Left ventricle myocardium inferior (tissue), 1 donor: ENCODE measurements at regions not wholly inside any gene's neighbourhood (a gene's known extent, or its start where the extent isn't known, plus 50 kb on each side); places are given as distances from the start of the nearest gene placed in this dataset.
A peak's percentile ranks its signal among the peaks of the same experiment; 100 is the strongest.

Experiments
- DNase-seq: peaks from one replicate; pipeline ENCODE4 v3.0.0-alpha.2; 2020
- H3K27ac ChIP-seq: fragments of 200-600 bp; replicated peaks from 2 replicates; pipeline ENCODE4 v1.8.0; 2021
- H3K27me3 ChIP-seq: fragments of 200-600 bp; 2 replicates; pipeline ENCODE4 v1.8.0; 2021; ENCODE audit warnings: low read depth
- H3K36me3 ChIP-seq: fragments of 200-600 bp; 2 replicates; pipeline ENCODE4 v1.8.0; 2021
- H3K4me1 ChIP-seq: fragments of 200-600 bp; 2 replicates; pipeline ENCODE4 v1.8.0; 2021
- H3K4me3 ChIP-seq: fragments of 200-600 bp; 2 replicates; pipeline ENCODE4 v1.8.0; 2021; ENCODE audit warnings: mild to moderate bottlenecking, moderate library complexity
- H3K9me3 ChIP-seq: fragments of 200-600 bp; replicated peaks from 2 replicates; pipeline ENCODE4 v1.8.0; 2021
- intact Hi-C: fragments of 100-400 bp; cut with micrococcal nuclease; formaldehyde crosslinking; loops from one replicate; pipeline ENCODE4 v1.11.0; 2022
- TF ChIP-seq, protein P1 (sequence below): fragments of 200-600 bp; IDR thresholded peaks from 2 replicates; pipeline ENCODE4 v1.8.0; 2021; ENCODE audit warnings: antibody characterized with exemption, mild to moderate bottlenecking, borderline replicate concordance
- donor health status: DM: no; HTN: yes; CAD: no; lungs with severe emphysema.

DNA sequence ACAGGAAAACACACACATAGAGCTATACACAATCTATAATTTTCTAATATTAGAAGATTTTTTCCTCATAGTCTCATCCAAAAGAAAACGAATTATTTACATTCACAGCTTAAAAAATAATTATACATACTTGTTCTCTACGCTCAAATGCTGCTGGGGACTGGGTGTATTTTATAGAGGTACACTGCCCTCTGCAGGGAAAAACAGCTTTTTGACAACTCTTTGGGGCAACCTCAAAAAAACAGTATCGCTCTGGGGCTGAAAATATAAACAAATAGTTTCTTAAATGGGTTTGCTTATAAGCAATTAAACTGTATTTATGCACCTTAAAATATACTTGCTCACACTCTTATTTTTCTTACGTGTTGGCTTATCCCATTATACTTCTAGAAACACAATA, 261.8 kb upstream of the PSMD7 start:
- Histone ChIP-seq H3K27ac (no peak overlapping the region), H3K27me3 (peaks cover 60% of the 10 kb centered on the region), H3K4me3 (no peak overlapping the region), H3K36me3 (no peaks in the 10 kb centered on the region), H3K9me3 (no peaks in the 10 kb centered on the region), H3K4me1 (peaks cover 7% of the 10 kb centered on the region)
- TF ChIP-seq, protein P1, sequence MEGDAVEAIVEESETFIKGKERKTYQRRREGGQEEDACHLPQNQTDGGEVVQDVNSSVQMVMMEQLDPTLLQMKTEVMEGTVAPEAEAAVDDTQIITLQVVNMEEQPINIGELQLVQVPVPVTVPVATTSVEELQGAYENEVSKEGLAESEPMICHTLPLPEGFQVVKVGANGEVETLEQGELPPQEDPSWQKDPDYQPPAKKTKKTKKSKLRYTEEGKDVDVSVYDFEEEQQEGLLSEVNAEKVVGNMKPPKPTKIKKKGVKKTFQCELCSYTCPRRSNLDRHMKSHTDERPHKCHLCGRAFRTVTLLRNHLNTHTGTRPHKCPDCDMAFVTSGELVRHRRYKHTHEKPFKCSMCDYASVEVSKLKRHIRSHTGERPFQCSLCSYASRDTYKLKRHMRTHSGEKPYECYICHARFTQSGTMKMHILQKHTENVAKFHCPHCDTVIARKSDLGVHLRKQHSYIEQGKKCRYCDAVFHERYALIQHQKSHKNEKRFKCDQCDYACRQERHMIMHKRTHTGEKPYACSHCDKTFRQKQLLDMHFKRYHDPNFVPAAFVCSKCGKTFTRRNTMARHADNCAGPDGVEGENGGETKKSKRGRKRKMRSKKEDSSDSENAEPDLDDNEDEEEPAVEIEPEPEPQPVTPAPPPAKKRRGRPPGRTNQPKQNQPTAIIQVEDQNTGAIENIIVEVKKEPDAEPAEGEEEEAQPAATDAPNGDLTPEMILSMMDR: peak; percentile 46
- intact Hi-C loops: no loop called here
- DNase-seq: no peak

DNA sequence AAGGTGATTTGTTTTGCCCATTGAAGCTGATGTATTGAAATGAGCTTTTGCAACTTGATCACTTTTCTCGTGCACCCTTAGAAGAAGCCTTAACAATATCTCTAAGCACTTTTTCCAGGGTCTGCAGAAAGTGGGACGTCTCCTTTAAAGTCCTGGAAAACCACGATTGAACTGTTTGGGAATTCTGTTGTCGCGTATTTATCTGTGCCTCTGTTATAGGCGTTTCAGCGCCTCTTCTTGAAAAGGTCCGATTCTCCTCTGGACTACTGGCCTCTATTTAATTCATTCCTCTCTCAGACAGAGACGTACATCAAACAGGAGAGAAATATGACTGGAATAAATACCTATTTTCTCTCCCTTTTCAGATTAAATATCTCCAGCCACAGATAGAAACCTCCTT, 262.4 kb upstream of the PSMD7 start:
- intact Hi-C loops: no loop called here
- TF ChIP-seq, protein P1: no peak
- Histone ChIP-seq H3K4me1 (peaks cover 7% of the 10 kb centered on the region), H3K36me3 (no peaks in the 10 kb centered on the region), H3K27ac (no peak overlapping the region), H3K27me3 (peaks cover 60% of the 10 kb centered on the region), H3K9me3 (no peaks in the 10 kb centered on the region), H3K4me3 (no peak overlapping the region)
- DNase-seq: no peak

DNA sequence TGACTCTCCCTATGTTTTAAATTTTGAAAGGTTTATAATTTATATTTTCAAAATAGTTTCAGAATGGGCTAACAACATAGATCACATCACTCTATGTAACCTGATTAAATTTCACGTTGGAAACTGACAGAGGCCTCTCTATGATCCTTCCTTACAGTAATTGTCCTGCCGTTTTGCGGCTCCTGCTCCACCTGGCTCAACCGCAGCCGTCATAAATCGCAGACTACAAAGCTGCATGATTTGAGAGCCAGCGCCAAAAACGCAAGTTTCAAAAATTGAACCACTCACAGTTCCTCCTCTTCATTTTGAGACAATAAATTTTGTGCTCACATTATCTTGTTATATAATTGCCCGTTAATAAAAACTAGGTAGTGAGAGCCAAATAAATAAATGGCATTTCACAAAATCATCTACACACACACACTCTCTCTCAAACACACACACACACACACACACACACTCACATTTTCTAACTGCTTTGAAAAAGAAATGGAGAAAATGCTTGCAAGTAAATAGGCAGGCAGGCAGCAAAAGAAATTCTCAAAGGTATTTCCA, 263.1 kb upstream of the PSMD7 start:
- H3K27me3 ChIP-seq: peaks cover 58% of the 10 kb centered on the region
- no peaks in the 10 kb centered on the region for H3K36me3 ChIP-seq
- peaks cover 7% of the 10 kb centered on the region for H3K4me1 ChIP-seq
- DNase-seq: no peak
- TF ChIP-seq, protein P1: no peak
- intact Hi-C loops: no loop called here
- H3K4me3 ChIP-seq: no peak overlapping the region
- H3K9me3 ChIP-seq: no peaks in the 10 kb centered on the region
- H3K27ac ChIP-seq: no peak overlapping the region

DNA sequence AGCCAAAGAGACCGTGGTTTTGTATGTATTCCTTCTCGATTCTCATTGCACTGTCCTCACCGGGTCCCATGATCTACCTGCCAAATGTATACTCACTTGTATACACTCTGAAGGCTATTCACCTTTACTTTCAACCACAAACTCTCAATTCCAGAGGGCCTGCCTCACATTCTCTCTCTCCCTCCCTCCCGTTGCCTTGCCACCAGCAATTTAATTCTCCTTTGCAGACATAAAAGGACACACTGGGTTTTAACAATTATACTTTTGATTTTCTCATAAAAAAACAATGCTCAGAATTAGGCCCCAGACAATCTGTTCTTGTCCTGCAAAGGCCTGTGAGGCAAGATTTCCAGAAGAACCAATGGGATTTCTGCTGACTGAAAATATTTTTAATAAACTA, 265.1 kb upstream of the PSMD7 start:
- peaks cover 7% of the 10 kb centered on the region for H3K4me1 ChIP-seq
- peaks cover 48% of the 10 kb centered on the region for H3K27me3 ChIP-seq
- no peaks in the 10 kb centered on the region for H3K9me3 ChIP-seq
- no peak for DNase-seq
- no peaks in the 10 kb centered on the region for H3K36me3 ChIP-seq
- H3K4me3 ChIP-seq: no peak overlapping the region
- TF ChIP-seq, protein P1: no peak
- intact Hi-C loops: no loop called here
- H3K27ac ChIP-seq: no peak overlapping the region

DNA sequence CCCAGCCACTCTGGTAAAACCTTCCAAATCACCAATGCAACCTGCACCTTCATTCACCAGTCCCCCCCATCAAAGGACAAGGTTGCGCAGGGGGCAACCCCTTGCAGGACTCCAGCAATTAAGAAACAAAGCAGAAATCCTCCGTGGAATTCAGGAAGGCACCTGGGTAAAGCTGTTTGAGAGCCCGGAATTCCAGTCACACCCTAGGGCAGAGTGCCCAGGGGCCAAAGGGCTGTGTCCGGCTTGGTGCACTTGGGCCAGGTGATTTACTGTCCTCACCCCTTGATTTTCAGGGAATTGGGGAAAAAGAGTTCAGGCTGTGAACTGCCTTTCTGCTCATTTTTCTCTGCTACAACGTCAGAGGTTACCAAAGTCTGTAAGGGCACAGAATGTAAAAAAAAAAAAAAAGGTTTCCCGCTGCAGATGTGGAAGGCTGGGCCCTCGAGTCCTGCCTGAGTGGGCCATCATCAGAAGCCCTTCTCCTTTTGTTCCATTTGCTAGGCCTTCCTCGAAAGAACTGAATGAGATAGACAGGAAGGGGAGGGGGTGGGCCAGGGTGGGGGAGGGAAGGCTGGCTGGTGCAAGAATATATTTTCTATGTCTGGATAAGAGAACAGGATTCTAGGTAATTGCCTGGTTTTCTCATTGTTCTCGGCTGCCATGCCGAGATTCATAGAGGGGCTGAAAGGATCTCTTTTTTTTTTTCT, 266.5 kb upstream of the PSMD7 start:
- DNase-seq: no peak
- Histone ChIP-seq H3K4me3 (no peak overlapping the region), H3K27ac (no peak overlapping the region), H3K9me3 (no peaks in the 10 kb centered on the region), H3K36me3 (no peaks in the 10 kb centered on the region), H3K4me1 (peaks cover 7% of the 10 kb centered on the region), H3K27me3 (peaks cover 46% of the 10 kb centered on the region)
- TF ChIP-seq, protein P1: no peak
- intact Hi-C loops: no loop called here
